Endothelial cell of umbilical vein (primary cell): ENCODE measurements at regions not wholly inside any gene's neighbourhood (a gene's known extent, or its start where the extent isn't known, plus 50 kb on each side); places are given as distances from the start of the nearest gene placed in this dataset.

ENCODE experiments used
- CTCF ChIP-seq, 2 donors: IDR thresholded peaks; 1 replicate in 1 of 2; 2 replicates in 1 of 2; pipeline ENCODE4 v1.5.1; 2011; ENCODE audit warnings: low read length in 2 of 2, mild to moderate bottlenecking in 2 of 2, moderate library complexity in 2 of 2, control low read depth in 1 of 2, inconsistent platforms in 1 of 2, low read depth in 1 of 2; ENCODE audit not compliant: insufficient read depth in 1 of 2; ENCODE audit errors: extremely low read depth in 1 of 2
- EZH2 ChIP-seq: IDR thresholded peaks from 2 replicates; pipeline ENCODE4 v1.6.1; 2012; ENCODE audit warnings: borderline replicate concordance, low read depth, mild to moderate bottlenecking, moderate library complexity, low read length, inconsistent platforms; ENCODE audit not compliant: severe bottlenecking
- FOS ChIP-seq: IDR thresholded peaks from 2 replicates; pipeline ENCODE4 v1.6.1; 2011; ENCODE audit warnings: mild to moderate bottlenecking, low read length, moderate library complexity, borderline replicate concordance; ENCODE audit not compliant: insufficient read depth
- JUN ChIP-seq: IDR thresholded peaks from 2 replicates; pipeline ENCODE4 v1.6.1; 2011; ENCODE audit warnings: borderline replicate concordance, low read depth; ENCODE audit not compliant: insufficient read length, insufficient read depth
- MAX ChIP-seq: IDR thresholded peaks from 2 replicates; pipeline ENCODE4 v1.6.1; 2011; ENCODE audit not compliant: insufficient read depth, insufficient read length
- POLR2A ChIP-seq: IDR thresholded peaks from 2 replicates; pipeline ENCODE4 v1.6.1; 2012; ENCODE audit warnings: low read depth, mild to moderate bottlenecking, control low read depth, low read length
- POLR2AphosphoS5 ChIP-seq: IDR thresholded peaks from 2 replicates; pipeline ENCODE4 v1.6.1; 2012; ENCODE audit warnings: low read depth, mild to moderate bottlenecking, control low read depth, low read length, moderate library complexity; ENCODE audit not compliant: insufficient read depth

- TF ChIP-seq POLR2A (no peak), POLR2AphosphoS5 (no peak), EZH2 (no peak), MAX (no peak), CTCF (IDR thresholded peaks at IDR 0.05; ENCODE audit: extremely low read depth in 1 of 2, insufficient read depth in 1 of 2, low read depth in 1 of 2, low read length in 2 of 2) (no peak), JUN (no peak), FOS (no peak)
Observed at GRCh38 chr13:33590936-33591335, 227.0 kb upstream of the RFC3 start.
